HFF-Myc (cell line): ENCODE measurements at regions not wholly inside any gene's neighbourhood (a gene's known extent, or its start where the extent isn't known, plus 50 kb on each side); places are given as distances from the start of the nearest gene placed in this dataset.

Experiments used
- DNase-seq: peaks from one replicate; pipeline ENCODE4 v3.0.0-alpha.2; 2011; ENCODE audit warnings: low read depth; ENCODE audit errors: extremely low read depth
- H3K4me3 ChIP-seq: replicated peaks from 2 replicates; pipeline ENCODE4 v1.5.1; 2011; ENCODE audit warnings: low read depth, mild to moderate bottlenecking, control low read depth, low read length
- CTCF ChIP-seq: IDR thresholded peaks from 2 replicates; pipeline ENCODE4 v1.5.1; 2012; ENCODE audit warnings: mild to moderate bottlenecking, low read depth, low read length, control low read depth; ENCODE audit errors: missing control alignments

GRCh38 chr12:27151479-27151878 is 69.1 kb upstream of the C12orf71 start:
- H3K4me3 ChIP-seq: no peak overlapping the region
- DNase-seq: no peak
- TF ChIP-seq CTCF: no peak

GRCh38 chr12:27158297-27158696 is 75.9 kb upstream of the C12orf71 start:
- H3K4me3 ChIP-seq: no peak overlapping the region
- TF ChIP-seq CTCF: no peak
- no peak for DNase-seq

GRCh38 chr12:27161458-27162228 is 79.3 kb upstream of the C12orf71 start:
- no peak overlapping the region for H3K4me3 ChIP-seq
- TF ChIP-seq CTCF: no peak
- DNase-seq: no peak

GRCh38 chr12:27162229-27162537 is 79.8 kb upstream of the C12orf71 start:
- H3K4me3 ChIP-seq: no peak overlapping the region
- TF ChIP-seq CTCF: no peak
- DNase-seq: no peak

- H3K4me3 ChIP-seq: no peak overlapping the region
- DNase-seq: no peak
- TF ChIP-seq CTCF: no peak
These were observed 80.8 kb upstream of the C12orf71 start for GRCh38 chr12:27163048-27163715.

- no peak for DNase-seq
- TF ChIP-seq CTCF: no peak
- no peak overlapping the region for H3K4me3 ChIP-seq
These were observed 80.2 kb upstream of the STK38L start for GRCh38 chr12:27163894-27164293.
